Cerebellar nuclear complex (tissue), 1 donor: ENCODE measurements at regions not wholly inside any gene's neighbourhood (a gene's known extent, or its start where the extent isn't known, plus 50 kb on each side); places are given as distances from the start of the nearest gene placed in this dataset.
"Not testable (repeated sequence)": the region's sequence is repeated elsewhere in the genome, so short reads cannot be mapped to it uniquely, and the experiment has no call there.

ENCODE experiments used
- DNase-seq, 2 experiments: peaks; one replicate each; lab custom pipeline; 2025; lab: John Stamatoyannopoulos, UW

DNA sequence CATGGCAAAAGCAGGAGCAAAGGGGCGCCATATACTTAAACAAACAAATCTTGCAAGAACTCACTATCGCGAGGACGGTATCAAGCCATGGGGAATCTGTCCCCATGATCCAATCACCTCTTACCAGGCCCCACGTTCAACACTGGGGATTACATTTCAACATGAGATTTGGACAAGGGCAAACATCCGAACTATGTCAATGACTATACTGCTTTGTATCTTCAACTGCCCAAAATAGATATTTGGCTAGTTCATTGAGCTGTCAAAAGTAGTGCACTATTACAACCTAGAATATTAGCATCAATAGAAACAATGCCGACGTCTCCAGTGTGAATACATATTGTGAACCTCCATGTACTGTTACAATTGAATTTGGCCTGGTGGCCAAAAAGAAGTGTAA lies 760.4 kb downstream of the MCTP2 start:
- DNase-seq: no peak

DNA sequence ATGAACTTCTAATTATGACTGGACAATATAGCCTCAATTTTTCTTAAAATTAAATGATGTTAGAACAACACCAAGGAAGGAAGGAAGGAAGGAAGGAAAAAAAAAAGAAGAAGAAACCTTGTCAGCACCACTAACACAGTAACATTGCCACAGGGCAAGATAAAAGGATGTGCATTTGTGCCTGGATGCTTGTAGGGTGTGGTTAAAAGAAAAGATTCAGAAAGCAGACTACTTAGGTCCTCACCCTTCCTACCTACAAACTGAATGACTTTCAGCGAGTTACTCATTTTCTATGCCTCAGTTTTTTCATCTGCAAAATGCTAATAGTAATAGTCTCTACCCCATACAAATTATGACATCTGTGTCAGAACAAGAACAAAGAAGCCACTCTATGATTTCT lies 778.3 kb downstream of the MCTP2 start:
- DNase-seq: no peak

DNA sequence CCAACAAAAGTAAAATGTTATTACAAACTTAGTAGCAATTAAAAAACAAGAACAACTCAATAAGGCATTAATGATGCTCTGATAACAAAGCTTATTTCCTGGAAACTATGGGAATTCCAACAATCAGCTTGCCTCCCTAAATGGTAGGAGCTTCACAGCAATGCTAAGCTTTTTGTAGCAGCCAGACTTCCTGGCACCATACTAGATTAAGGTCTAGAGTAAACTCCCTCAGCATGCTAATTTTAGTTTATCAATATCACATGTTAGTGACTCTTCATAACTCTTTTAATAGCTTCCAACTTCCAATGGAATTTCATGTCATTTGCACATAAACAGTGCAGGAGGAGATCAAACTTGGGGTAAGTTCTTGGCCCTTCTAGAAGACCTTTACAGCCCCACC lies 782.0 kb downstream of the MCTP2 start:
- DNase-seq: no peak

DNA sequence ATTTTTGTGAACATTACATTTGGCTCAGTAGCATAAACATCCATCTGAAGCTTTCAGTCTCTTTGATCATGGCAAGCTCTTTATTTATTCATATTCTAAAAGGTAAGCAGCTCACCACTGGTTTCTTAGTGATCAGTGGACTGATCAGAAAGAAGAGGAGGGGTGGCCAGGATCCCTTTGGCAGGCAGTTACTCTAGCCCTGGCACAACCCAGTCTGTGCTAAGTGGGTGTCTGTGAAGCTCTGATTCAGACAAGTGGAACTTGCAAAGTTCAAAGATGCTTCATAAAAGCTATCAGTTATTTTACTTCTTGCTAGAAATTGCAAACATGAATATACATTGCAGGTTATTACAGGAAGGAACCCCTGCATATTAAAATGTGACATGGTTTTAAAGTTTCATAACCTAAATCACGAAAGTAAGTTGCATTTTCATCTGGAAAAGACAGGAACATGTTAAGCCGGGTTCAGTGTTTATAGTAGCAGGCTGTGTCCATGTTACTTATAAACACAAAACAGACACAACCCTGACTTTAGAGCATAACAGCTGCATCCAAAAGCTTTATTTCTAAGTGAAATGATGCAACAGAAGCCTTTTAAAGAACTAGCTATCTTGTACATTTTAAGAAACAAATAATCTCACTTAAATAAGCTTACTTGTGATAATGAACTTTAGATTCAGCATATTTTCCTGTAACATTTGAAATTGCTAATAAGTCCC lies 785.3 kb downstream of the MCTP2 start:
- no peak for DNase-seq

DNA sequence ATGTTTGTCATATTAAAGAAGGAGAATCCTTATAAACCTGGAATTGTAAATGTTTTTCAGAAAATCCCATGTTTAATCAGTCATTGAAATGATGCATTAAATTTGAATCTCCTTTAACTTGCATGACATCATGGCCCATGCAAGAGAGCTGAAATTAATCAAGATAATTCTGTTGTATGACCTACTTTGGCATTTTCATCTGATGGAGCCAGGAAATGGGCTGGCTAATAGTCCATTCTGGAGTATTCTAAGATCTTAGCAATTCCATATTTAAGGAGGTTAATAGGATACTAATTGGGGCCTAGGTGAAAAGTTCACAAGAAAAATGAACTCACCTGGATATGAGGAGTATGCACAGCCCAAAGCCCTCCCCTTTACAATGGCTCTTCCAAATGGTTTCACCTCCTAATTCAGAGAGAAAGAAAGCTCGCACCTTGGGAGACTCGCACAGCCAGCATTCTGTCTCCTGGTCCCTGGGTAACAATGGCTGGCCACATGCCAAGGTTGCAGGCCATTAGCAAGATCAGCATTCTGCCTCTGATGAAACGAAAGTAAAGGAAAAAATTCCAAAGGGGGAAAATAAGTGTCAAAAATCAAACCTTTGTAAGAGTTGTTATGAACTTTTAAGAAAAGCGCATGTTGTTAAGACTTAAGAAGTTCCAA lies 786.4 kb downstream of the MCTP2 start:
- DNase-seq: no peak

DNA sequence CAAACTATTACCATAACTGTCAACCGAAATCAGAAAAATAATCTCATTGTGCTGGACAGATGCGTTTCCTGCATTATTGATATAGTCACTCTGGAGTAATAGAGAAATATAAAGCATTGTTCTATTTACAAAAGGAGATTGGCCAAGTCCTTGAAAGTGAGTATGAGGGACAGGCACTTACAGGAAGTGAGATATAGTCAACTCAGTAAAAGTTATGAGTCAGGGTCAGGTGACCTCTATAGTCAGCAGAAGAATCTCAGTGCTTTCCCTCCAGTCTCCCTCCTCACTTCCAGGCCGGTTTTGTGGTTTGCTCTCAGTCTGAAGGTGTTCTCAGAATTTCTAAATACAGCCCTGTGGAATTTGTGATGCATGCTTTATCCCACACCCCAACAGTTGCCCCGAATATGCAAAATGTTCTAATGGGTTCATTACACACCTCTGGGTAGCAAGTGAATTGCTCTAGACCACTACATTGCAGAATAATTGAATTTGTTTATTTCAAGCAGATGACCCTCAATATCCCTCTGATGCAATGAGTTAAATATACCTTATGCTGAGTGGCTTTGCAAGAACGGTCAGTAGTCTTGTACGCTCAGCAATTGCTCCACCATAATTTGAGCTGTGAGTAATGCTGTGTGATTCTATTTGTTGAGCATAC lies 787.7 kb downstream of the MCTP2 start:
- no peak for DNase-seq

DNA sequence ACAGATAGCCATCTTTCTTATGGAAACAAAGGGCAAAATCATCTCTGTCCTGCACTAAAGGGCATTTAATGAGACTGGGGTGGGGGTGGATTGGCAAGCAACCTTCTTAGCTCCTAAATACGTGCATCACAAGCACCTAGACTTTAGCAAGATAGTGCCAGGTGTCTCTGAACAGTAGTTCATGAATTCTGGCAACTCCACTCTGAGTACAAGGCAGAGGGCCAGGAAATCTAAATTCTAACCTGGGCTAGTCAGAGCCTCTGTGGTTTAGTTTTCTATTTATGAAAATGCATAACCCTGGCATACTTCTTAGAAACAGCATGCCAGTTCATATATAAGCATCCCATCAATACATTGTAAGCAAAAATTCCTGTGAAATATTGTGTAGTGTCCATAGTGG lies 788.5 kb downstream of the MCTP2 start:
- DNase-seq: no peak

DNA sequence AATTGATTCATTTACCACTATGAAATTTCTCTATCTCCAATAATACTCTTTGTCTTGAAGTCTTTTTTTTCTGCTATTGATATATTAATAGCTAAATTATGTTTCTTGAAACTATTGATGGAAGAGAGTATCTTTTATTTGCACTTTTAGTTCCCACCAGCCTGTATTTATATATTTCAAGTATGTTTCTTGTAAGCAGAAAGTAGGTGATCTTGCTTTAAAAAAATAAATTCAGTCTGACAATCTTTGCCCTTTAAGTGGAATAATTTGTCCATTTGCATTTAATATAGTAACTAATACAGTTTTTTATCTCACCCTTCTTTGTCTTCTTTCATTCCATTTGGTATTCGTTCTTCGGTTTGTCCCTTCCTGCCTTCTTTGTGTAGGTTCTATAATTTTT lies 790.5 kb downstream of the MCTP2 start:
- no peak for DNase-seq

DNA sequence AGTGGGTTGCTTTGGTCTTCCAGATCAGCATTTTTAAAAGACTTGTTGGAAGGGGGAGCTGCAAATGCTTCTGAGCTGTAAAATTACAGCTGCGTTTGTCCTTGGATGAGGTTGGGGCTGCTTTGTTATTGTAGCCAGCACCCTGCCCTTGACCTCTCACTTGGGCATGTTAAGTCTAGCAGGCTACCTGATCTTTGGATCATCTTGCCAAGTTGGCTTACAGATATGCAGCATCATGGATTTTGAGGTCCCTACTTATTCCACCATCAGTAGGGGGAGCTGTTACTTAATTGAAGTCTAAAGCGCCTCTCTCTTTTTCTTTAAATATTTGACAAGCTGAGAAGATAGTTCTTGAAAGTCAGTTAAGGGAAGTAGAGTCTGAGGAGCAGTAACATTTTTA lies 793.0 kb downstream of the MCTP2 start:
- no peak for DNase-seq

DNA sequence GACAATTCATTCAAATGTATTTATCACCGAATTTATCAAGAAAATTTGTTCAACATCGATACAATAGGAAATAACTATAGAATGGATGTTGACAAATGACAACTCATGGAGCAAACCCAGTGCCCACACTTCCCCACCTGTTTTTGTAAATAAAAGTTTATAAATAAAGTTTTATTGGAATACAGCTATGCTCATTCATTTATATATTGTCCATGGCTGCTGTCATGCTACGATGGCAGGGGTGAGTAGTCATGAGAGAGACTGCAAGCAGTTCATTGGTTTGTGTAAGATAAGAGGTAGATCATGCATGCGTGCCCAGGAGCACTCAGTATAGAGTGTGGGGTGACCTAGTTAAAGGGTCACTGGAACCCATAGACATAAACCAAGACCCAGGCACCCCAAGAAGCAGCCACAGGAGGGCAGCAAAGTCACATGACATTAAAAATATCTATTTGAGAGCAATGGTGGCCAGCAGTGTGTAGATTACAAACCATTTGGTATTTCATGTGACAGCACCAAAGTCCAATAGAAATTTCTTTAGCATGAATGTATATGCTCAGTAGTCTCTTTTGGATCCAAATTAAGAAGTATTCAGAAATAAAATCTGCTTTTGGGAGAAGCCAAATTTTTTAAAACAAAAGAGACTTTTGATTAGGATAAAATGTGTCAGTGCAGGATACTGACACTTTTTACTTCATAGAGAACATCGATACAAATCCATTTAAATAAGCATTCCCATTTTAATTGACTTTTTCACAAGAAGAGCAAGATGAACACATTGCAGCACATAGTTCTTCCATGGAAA lies 794.8 kb downstream of the MCTP2 start:
- DNase-seq: no peak

DNA sequence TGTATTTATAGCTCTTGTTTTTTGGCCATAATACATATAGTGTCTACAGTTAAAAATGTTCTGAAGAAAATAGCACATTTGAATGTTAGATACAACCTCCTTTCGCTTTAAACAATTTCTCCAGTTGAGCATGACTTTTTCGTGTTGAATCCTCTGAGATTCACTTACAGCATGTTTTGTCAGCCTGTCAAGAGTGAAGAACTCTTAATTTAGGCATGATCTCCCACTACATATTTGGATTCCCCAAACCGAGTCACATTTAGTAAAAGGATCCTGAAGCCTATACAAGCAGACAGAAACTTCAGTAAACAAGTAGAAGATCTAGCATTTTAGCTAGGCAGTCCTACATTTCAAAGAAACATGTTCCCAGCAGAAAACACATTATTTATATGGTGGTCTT lies 796.6 kb downstream of the MCTP2 start:
- no peak for DNase-seq

DNA sequence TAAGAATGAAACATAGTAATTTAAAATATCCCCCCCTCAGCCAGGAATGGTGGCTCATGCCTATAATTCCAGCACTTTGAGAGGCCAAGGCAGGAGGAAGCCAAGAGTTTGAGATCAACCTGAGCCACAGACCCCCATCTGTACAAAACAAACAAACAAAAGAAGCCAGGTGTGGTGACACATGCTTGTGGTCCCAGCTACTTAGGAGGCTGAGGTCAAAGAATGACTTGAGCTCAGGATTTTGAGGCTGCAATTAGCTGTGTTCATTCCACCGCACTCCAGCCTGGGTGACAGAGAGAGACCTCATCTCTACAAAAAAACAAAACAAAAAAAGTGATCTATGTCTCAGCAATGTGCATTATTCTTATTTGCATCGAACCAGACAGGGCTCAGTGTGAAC lies 800.8 kb downstream of the MCTP2 start:
- DNase-seq: no peak

DNA sequence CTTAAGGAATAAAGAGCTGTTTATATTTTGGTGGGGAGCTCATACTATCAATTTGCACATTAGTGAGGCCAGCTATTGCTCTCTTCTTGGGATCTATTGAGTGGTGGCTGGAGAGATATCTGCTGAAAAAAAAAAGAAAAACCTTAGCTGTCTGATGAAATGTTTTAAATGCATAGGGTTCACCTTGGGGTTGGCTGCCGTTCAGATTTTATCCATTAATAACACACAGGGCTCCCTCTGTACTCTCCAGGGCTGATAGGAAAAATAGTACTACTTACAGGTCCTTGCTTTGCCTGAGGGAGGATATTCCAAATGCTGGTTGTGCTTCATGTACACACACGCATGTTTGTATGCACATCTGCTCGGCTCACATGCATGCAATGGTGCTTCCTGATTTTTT lies 803.7 kb downstream of the MCTP2 start:
- no peak for DNase-seq

DNA sequence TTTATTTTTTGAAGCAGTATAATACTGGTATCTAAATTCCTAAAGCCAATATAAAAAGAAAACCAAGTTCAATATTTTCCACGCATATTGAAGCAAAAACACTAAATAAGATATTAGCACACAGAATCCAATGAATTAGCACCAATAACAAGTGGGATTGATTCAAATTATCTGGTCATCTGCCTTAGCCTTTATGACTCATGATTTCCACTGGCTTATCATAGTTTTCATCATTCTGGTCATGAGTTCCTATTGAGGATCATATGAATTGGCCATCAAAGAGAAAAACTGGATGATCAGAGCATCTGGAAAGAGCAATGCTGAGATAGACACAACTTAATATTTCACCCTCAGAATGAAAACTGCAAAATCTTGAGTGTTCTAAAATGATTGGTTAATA lies 809.9 kb downstream of the MCTP2 start:
- DNase-seq: no peak

DNA sequence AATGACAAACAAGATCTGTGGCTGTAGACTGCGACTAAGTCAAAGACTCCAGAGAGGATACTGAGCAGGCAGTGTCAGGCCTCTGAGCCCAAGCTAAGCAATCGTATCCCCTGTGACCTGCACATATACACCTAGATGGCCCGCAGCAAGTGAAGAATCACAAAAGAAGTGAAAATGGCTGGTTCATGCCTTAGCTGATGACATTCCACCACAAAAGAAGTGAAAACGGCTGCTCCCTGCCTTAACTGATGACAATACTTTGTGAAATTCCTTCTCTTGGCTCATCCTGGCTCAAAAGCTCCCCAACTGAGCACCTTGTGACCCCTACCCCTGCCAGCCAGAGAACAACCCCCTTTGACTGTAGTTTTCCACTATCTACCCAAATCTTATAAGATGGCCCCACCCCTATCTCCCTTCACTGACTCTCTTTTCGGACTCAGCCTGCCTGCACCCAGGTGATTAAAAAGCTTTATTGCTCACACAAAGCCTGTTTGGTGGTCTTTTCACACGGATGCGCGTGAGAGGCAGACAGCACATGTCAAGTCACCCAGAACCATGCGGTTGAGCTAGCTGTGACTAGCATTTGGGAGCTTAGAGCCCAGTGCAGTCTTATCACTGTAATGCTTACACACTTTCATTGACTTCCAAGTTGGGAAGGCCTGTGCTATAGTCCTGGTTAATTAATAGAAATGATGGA lies 812.0 kb downstream of the MCTP2 start:
- not testable (repeated sequence) for DNase-seq

DNA sequence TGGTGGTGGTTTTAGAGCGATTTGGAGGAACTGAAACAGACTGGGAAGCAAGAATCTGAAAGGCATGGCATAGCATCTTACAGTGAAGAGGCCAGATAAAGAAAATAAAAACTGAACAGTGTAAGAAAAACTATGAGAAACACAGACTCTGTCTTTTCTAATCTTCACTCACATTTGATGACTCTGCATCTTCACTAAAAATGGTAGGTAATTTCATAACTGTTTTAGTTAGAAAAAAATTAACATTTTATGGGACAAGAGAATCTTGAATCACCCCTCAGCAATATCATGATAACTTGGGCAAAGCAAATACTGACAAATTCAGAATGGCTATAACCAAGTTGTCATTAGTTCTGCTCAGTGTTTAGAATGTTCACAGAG lies 812.6 kb downstream of the MCTP2 start:
- DNase-seq: no peak

DNA sequence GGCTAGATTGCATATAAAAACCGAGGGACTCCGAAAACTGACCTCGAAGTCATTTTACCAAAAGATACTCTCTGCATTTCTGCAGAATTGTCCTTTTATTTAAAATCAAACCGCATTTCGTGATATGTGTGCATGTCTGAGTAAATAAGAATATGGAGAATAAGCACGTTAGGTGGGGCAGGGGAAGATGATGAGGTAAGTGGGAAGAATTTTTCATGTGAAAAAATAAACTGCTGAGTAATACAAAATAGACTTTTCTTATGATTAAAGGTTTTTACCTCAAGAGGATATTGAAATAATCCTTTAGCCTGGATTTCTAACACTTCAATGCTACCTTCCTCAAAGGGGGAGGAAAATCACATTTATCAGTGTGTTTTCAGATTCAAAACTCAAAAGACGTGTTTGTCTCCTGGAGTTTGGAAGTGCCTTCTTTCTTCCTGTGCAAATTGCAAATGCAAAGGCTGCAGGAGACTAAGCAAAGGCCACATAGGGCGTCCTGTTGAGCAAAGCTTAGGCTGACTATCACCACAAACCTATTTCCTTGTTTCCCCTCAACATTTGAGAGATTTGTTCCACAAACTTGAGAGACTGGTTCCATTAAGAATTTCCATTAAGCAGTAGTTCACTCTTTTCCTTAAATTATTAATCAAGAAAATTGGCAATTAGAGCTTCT lies 813.5 kb downstream of the MCTP2 start:
- DNase-seq: no peak

DNA sequence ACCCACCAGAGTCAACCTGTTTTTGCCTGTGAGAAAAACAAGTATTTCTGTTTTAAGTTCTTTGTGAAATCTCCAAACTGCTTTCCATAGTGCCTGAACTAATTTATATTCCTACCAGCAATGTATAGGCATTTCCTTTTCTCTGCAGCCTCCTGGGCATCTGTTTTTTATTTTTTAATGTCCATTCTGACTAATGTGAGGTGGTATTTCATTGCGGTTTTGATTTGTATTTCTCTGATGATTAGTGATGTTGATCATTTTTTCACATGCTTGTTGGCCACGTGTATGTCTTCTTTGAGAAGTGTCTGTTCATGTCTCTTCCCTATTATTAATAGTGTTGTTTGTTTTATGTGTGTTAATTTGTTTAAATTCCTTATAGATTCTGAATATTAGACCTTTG lies 820.5 kb downstream of the MCTP2 start:
- no peak for DNase-seq

DNA sequence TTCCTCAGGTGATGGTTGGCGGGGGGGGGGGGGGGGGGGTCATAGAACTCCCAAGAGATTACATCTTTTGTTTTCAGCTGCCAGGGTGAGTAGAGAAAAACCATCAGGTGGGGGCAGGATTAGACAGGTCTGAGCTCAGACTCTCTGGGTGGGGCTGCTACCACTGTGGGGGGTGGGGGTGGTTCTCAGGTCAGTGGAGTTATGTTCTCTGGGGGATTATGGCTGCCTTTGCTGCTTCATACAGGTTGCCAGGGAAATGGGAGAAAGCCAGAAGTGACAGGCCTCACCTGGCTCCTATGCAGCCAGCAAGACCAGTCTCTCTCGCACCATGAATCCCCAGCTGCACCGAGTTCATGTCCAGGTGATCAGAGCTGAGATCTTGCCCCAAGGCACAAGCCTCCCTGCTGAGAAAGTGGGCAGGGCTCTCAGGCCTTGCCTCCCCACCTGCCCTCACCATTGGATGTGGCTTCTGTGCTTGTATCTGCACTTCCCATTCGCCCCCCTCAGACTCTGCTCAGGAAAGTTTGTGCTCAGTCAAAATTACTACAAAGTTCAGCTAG lies 828.1 kb downstream of the MCTP2 start:
- no peak for DNase-seq

DNA sequence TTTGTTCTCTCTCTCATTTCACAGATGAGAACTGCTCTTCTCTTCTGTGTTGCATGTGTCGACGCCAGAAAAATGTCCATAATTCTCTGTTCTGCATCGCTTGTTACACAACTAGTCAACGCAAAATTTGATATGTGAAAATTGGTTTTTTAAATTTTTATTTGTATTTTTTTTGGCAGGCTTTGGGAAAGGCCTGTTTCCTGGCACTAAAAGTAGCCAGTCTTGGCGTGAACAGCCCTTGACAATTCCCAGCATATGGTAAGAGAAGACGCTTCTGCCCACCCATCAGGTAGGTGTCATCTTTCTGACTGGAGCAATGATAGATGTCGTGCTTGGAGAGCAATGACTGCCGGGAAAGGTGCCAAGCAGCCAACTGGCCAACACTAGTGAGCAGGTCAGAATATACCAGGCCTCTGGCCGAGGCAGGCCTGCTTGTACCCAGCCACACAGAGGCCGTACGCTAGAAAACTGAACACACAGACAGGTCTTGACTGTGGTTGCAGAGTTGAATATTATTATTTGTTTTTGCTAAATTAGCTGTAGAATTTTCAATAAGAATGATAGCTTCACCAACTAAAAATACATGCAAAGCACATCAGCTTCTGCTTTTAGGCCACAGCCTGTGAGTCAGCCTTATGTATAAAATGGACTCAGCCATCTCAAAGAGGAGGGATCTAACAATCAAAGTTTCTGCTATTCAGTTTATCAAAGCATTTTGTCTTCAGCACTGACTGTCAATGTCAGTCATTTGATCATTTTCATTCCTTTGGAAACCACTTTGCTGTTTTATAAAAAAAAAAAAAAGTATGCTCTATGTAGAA lies 837.5 kb downstream of the MCTP2 start:
- DNase-seq: peak; percentile 64 to 93
